Kidney (tissue), 13 donors: ENCODE measurements at regions not wholly inside any gene's neighbourhood (a gene's known extent, or its start where the extent isn't known, plus 50 kb on each side); places are given as distances from the start of the nearest gene placed in this dataset.
"Not testable (repeated sequence)": the region's sequence is repeated elsewhere in the genome, so short reads cannot be mapped to it uniquely, and the experiment has no call there.

Source experiments
- DNase-seq, 5 donors: peaks; one replicate each; pipeline ENCODE4 v3.0.0-alpha.2; 2013 to 2020
- FAIRE-seq: peaks from 2 replicates; lab custom pipeline; 2012; peaks lifted over from hg19 to GRCh38; lab: Jason Lieb, UNC
- H3K27ac ChIP-seq, 2 donors: one replicate each; pipeline ENCODE4 v1.7.0; 2013; ENCODE audit warnings: low read depth in 2 of 2, low read length in 2 of 2, inconsistent platforms in 1 of 2
- H3K27me3 ChIP-seq: one replicate; pipeline ENCODE4 v1.7.1; 2013; ENCODE audit warnings: low read length, inconsistent platforms; ENCODE audit not compliant: control insufficient read depth, insufficient read depth
- H3K36me3 ChIP-seq, 3 donors: one replicate each; pipeline versions ENCODE4 v1.7.0 to v1.7.1; 2013; ENCODE audit warnings: low read length in 3 of 3, control low read depth in 1 of 3, inconsistent platforms in 1 of 3; ENCODE audit not compliant: insufficient read depth in 3 of 3, control insufficient read depth in 2 of 3
- H3K4me1 ChIP-seq, 3 donors: one replicate each; pipeline versions ENCODE4 v1.7.0 to v1.7.1; 2013; ENCODE audit warnings: low read length in 3 of 3, inconsistent platforms in 1 of 3, low read depth in 1 of 3; ENCODE audit not compliant: control insufficient read depth in 2 of 3, insufficient read depth in 2 of 3
- H3K4me3 ChIP-seq, 3 donors: one replicate each; pipeline versions ENCODE4 v1.7.0 to v1.8.1; 2013; ENCODE audit warnings: low read length in 3 of 3, control low read depth in 1 of 3, inconsistent platforms in 1 of 3
- H3K9ac ChIP-seq, 3 donors: one replicate each; pipeline versions ENCODE4 v1.7.0 to v1.7.1; 2013; ENCODE audit warnings: low read length in 3 of 3, control low read depth in 1 of 3, inconsistent platforms in 1 of 3
- H3K9me3 ChIP-seq, 3 donors: one replicate each; pipeline versions ENCODE4 v1.7.0 to v1.7.1; 2013; ENCODE audit warnings: low read length in 3 of 3, control low read depth in 1 of 3, inconsistent platforms in 1 of 3; ENCODE audit not compliant: control insufficient read depth in 2 of 3, insufficient read depth in 1 of 3
- intact Hi-C: fragments of 100-400 bp; cut with DNase I; formaldehyde crosslinking; loops from one replicate; pipeline ENCODE4 v1.11.1; 2022
- TF ChIP-seq, protein P1 (sequence below): IDR thresholded peaks from 3 replicates; pipeline ENCODE4 v1.5.1; 2012; ENCODE audit warnings: mild to moderate bottlenecking, moderate library complexity, borderline replicate concordance; ENCODE audit not compliant: insufficient read depth; ENCODE audit errors: extremely low read depth
- donor health status: control.
- donor health status: control.
- donor health status: control.
- donor health status: control.
- donor health status: control.
- donor health status: DM: yes; HTN: yes; CAD: no.
- donor health status: Normal renal cell carcinoma (clear cell type).

DNA sequence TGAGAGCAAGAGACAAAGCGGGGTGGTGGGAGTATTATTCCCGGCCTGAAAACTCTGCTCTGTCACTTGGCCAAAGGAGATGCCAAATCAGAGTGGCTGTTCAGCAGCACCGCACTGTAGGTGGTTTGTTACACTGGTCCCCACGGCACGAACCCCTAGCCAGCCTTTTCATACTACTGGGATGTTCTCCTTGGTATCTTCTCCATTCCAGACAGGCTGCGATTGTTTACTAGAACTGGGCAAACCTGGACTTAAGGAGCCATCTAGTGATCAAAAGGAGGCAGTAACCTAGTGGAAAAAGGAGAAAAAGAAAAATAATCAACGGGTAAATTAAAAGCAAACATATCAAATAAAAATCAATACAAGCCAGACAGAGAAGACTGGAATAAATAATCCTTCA, 58.9 kb upstream of the TMTC2 start:
- Histone ChIP-seq H3K4me3 (no peak overlapping the region), H3K36me3 (no peaks in the 10 kb centered on the region), H3K9ac (no peak overlapping the region), H3K27ac (no peak overlapping the region), H3K9me3 (no peaks in the 10 kb centered on the region), H3K27me3 (no peaks in the 10 kb centered on the region), H3K4me1 (no peaks in the 10 kb centered on the region)
- DNase-seq = peak in 1 of 5 donors; percentile 18
- intact Hi-C loops = no loop called here
- TF ChIP-seq, protein P1, sequence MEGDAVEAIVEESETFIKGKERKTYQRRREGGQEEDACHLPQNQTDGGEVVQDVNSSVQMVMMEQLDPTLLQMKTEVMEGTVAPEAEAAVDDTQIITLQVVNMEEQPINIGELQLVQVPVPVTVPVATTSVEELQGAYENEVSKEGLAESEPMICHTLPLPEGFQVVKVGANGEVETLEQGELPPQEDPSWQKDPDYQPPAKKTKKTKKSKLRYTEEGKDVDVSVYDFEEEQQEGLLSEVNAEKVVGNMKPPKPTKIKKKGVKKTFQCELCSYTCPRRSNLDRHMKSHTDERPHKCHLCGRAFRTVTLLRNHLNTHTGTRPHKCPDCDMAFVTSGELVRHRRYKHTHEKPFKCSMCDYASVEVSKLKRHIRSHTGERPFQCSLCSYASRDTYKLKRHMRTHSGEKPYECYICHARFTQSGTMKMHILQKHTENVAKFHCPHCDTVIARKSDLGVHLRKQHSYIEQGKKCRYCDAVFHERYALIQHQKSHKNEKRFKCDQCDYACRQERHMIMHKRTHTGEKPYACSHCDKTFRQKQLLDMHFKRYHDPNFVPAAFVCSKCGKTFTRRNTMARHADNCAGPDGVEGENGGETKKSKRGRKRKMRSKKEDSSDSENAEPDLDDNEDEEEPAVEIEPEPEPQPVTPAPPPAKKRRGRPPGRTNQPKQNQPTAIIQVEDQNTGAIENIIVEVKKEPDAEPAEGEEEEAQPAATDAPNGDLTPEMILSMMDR = peak; percentile 49
- peak; percentile 49 for FAIRE-seq

DNA sequence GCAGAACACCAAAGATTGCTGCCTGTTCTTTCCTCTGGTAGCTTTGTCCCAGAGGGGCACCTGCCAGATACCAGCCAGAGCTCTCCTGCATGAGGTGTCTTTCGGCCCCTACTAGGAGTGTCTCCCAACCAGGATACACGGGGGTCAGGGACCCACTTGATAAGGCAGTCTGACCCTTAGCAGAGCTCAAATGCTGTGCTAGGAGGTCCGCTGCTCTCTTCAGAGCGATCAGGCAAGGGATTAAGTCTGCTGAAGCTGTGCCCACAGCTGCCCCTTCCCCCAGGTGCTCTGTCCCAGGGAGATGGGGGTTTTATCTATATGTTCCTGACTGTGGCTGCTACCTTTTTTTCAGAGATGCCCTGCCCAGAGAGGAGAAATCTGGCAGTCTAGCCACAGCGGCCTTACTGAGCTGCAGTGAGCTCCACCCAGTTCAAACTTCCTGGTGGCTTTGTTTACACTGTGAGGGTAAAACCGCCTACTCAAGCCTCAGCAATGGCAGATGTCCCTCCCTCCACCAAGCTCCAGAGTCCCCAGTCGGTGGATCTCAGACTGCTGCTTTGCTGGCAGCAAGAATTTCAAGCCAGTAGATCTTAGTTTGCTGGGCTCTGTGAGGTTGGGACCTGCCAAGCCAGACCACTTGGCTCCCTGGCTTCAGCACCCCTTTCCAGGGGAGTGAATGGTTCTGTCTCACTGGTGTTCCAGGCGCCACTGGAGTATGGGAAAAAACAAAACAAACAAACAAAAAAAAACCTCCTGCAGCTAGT, 52.0 kb upstream of the TMTC2 start:
- H3K4me3 ChIP-seq, H3K4me1 ChIP-seq, H3K36me3 ChIP-seq, FAIRE-seq, H3K9ac ChIP-seq, DNase-seq, H3K9me3 ChIP-seq, intact Hi-C loops, H3K27me3 ChIP-seq, H3K27ac ChIP-seq: not testable (repeated sequence)

DNA sequence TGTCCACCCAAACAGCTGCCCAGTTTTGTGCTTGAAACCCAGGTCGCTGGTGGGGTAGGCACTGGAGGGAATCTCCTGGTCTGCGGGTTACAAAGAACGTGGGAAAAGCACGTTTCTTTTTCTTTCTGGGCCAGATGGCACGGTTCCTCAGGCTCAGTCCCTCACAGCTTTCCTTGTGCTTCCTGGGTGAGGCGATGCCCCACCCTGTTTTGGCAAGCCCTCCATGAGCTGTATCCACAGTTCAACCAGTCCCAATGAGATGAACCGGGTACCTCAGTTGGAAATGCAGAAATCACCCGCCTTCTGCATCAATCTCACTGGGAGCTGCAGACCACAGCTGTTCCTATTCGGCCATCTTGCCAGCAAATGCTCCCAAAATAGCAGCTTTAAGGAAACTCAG, 51.4 kb upstream of the TMTC2 start:
- TF ChIP-seq, protein P1 = no peak
- Histone ChIP-seq H3K27me3 (no peaks in the 10 kb centered on the region), H3K4me3 (no peak overlapping the region), H3K9ac (no peak overlapping the region), H3K36me3 (no peaks in the 10 kb centered on the region), H3K9me3 (no peaks in the 10 kb centered on the region), H3K4me1 (no peaks in the 10 kb centered on the region), H3K27ac (no peak overlapping the region)
- intact Hi-C loops = no loop called here
- DNase-seq = no peak
- FAIRE-seq = no peak
